Loucy (cell line): ENCODE measurements at regions not wholly inside any gene's neighbourhood (a gene's known extent, or its start where the extent isn't known, plus 50 kb on each side); places are given as distances from the start of the nearest gene placed in this dataset.
"Not testable (repeated sequence)": the region's sequence is repeated elsewhere in the genome, so short reads cannot be mapped to it uniquely, and the experiment has no call there.

Experiments used
- H2AFZ ChIP-seq: fragments of 200-600 bp; sonication (generic); 2 replicates; pipeline ENCODE4 v1.6.0; 2016; ENCODE audit warnings: antibody characterized with exemption, mild to moderate bottlenecking, low read length, moderate library complexity
- H3F3A ChIP-seq: fragments of 200-600 bp; 2 replicates; pipeline ENCODE4 v1.6.0; 2016; ENCODE audit warnings: antibody characterized with exemption, low read depth, mild to moderate bottlenecking
- H3K27me3 ChIP-seq: fragments of 200-600 bp; sonication (generic); 2 replicates; pipeline ENCODE4 v1.6.1; 2014; ENCODE audit warnings: low read length, mild to moderate bottlenecking; ENCODE audit not compliant: insufficient read depth, poor library complexity, severe bottlenecking
- H3K36me3 ChIP-seq: fragments of 200-600 bp; sonication (generic); 2 replicates; pipeline ENCODE4 v1.6.1; 2016; ENCODE audit warnings: low read length; ENCODE audit not compliant: insufficient read depth
- H3K4me1 ChIP-seq: fragments of 200-600 bp; sonication (generic); 2 replicates; pipeline ENCODE4 v1.5.1; 2014; ENCODE audit warnings: low read length, mild to moderate bottlenecking; ENCODE audit not compliant: insufficient read depth, poor library complexity, severe bottlenecking
- H3K4me2 ChIP-seq: fragments of 200-600 bp; sonication (generic); 2 replicates; pipeline ENCODE4 v1.6.0; 2014; ENCODE audit warnings: antibody characterized with exemption, low read length, low read depth, mild to moderate bottlenecking; ENCODE audit not compliant: poor library complexity, severe bottlenecking
- H3K4me3 ChIP-seq: fragments of 200-600 bp; sonication (generic); 2 replicates; pipeline ENCODE4 v1.5.1; 2014; ENCODE audit warnings: low read length, mild to moderate bottlenecking, mixed read lengths; ENCODE audit not compliant: poor library complexity, severe bottlenecking
- H3K79me2 ChIP-seq: fragments of 200-600 bp; sonication (generic); 2 replicates; pipeline ENCODE4 v1.6.1; 2014; ENCODE audit warnings: low read length; ENCODE audit not compliant: insufficient read depth
- H3K9ac ChIP-seq: fragments of 200-600 bp; sonication (generic); 2 replicates; pipeline ENCODE4 v1.6.0; 2014; ENCODE audit warnings: mild to moderate bottlenecking, low read depth, low read length, moderate library complexity; ENCODE audit not compliant: poor library complexity, severe bottlenecking
- H3K9me2 ChIP-seq: fragments of 200-600 bp; sonication (generic); replicated peaks from 2 replicates; pipeline ENCODE4 v1.6.1; 2016; ENCODE audit warnings: low read depth, low read length, mixed read lengths
- H3K9me3 ChIP-seq: fragments of 200-600 bp; sonication (generic); 2 replicates; pipeline ENCODE4 v1.6.1; 2014; ENCODE audit warnings: mild to moderate bottlenecking, antibody characterized with exemption, low read length, low read depth; ENCODE audit not compliant: insufficient read depth
- H4K20me1 ChIP-seq: fragments of 200-600 bp; sonication (generic); 2 replicates; pipeline ENCODE4 v1.6.0; 2014; ENCODE audit warnings: antibody characterized with exemption, low read length, mild to moderate bottlenecking; ENCODE audit not compliant: insufficient read depth, poor library complexity, severe bottlenecking
- EZH2phosphoT487 ChIP-seq: fragments of 200-600 bp; IDR thresholded peaks from 2 replicates; pipeline ENCODE4 v1.6.1; 2018; ENCODE audit warnings: antibody characterized with exemption, mild to moderate bottlenecking, moderate library complexity, borderline replicate concordance
- TF ChIP-seq, protein P1 (sequence below): fragments of 200-600 bp; sonication (generic); conservative IDR thresholded peaks from 2 replicates; pipeline ENCODE4 v1.5.1; 2014; ENCODE audit warnings: mild to moderate bottlenecking, antibody characterized with exemption, low read length

DNA sequence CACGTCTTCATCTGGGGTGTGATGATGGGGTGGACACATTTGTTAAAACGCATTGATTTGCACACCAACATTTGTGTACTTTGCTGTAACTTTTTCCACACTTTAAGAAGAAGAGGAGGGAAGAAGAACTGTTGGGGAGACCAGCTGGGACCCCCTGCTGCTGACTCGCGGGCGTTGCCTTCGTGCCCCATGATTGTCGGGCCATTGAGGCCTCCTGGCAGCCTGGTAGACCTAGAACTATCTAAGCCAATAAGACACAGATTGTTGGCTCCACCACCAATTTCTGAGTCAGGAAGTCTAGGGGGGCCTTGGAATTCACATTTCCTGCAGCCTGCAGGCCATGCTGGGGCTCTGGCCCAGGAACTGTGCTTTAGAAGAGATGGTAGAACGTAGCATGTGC, 105.5 kb downstream of the TNFRSF13B start:
- Histone ChIP-seq H3F3A (no peaks in the 10 kb centered on the region), H3K4me2 (no peak overlapping the region), H3K9me2 (no peaks in the 10 kb centered on the region), H3K9ac (no peak overlapping the region), H3K4me3 (no peak overlapping the region), H3K4me1 (no peaks in the 10 kb centered on the region), H4K20me1 (no peaks in the 10 kb centered on the region), H3K79me2 (no peaks in the 10 kb centered on the region), H3K36me3 (no peaks in the 10 kb centered on the region), H3K27me3 (no peaks in the 10 kb centered on the region), H2AFZ (no peak overlapping the region), H3K9me3 (no peaks in the 10 kb centered on the region)
- no peak for TF ChIP-seq EZH2phosphoT487
- TF ChIP-seq, protein P1, sequence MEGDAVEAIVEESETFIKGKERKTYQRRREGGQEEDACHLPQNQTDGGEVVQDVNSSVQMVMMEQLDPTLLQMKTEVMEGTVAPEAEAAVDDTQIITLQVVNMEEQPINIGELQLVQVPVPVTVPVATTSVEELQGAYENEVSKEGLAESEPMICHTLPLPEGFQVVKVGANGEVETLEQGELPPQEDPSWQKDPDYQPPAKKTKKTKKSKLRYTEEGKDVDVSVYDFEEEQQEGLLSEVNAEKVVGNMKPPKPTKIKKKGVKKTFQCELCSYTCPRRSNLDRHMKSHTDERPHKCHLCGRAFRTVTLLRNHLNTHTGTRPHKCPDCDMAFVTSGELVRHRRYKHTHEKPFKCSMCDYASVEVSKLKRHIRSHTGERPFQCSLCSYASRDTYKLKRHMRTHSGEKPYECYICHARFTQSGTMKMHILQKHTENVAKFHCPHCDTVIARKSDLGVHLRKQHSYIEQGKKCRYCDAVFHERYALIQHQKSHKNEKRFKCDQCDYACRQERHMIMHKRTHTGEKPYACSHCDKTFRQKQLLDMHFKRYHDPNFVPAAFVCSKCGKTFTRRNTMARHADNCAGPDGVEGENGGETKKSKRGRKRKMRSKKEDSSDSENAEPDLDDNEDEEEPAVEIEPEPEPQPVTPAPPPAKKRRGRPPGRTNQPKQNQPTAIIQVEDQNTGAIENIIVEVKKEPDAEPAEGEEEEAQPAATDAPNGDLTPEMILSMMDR, result no peak

DNA sequence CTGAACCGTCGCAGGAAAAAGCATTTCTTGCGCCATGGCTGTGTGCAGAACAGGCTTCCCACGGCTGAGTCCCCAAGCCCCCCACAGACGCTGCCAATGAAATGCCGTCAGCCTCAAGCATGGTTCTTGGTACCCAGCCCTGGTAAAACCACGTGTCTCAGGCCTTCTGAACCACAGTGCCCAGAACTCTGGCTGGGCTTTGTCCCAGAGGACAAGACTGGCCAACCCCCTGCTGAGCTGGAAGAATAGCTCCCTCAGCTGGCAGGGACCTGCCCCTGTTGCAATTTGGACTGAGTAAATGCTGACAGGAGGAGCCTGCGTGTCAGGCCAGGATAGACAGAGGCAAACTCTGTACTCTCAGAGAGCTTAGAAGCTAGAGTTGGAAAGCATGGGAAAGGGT, 106.2 kb downstream of the TNFRSF13B start:
- H3K4me2 ChIP-seq, H3K4me1 ChIP-seq, H4K20me1 ChIP-seq, H3F3A ChIP-seq, H3K27me3 ChIP-seq, H3K9me2 ChIP-seq, H3K4me3 ChIP-seq, H3K9ac ChIP-seq, H2AFZ ChIP-seq, H3K9me3 ChIP-seq, H3K79me2 ChIP-seq, H3K36me3 ChIP-seq: not testable (repeated sequence)

DNA sequence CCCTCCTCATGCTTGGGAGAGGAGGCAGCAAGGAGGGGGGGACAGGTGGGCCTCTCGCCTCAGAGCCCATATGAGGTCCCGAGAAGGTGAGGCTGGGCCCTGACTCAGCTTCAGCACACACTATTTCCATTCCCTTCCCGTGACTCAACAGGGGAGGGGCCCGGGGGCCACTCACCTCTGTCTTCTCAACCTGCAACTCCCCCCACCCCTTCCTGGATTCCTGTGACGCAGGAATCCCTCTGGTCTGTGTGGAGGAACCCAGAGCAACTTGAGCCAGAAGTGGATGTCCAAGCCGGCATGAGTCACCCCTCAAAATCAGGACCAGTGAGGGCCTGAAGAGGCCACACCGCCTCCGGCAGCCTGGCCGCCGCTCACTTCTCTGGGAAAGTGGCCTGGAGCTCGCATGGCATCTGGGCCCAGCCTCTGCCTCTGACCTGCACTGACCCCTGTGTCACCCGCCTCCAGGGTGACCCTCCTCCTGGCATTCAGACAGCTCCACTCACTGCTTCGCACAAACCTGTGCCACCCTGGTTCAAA, 106.8 kb downstream of the TNFRSF13B start:
- H2AFZ ChIP-seq, H3K27me3 ChIP-seq, H3K4me1 ChIP-seq, H3K9ac ChIP-seq, H3K9me2 ChIP-seq, H3F3A ChIP-seq, H3K4me3 ChIP-seq, H3K4me2 ChIP-seq, H3K36me3 ChIP-seq, H3K79me2 ChIP-seq, H3K9me3 ChIP-seq, H4K20me1 ChIP-seq: not testable (repeated sequence)

DNA sequence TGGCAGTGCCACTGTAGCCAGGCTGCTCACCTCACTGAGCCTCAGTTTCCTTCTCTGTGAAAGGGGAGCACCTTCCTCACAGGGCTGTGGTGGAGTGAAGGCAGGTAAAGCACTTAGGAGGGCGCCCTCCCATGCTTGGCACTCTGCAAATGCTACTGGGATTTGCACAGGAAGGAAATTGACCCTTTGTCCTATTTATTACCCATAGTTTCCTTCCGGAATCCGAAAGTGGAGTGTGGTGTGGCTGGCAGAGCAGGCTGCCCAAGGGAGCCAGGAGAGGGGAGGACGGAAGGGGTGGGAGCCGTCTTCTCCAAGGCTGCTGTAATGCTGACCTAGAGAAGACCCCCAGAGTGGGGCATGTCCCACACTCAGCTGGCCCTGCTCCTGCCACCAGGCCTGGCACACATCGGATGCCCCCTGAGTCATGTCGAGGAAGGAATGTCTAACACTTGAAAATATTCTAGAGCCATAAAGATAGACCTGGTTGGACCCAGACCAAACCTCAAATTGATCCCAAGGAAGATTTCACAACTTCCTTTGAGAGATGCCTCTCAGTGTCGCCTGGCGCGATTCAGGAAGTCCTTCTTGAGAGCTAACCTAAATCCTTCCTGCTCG, 107.3 kb downstream of the TNFRSF13B start:
- not testable (repeated sequence) for H3K4me2 ChIP-seq, H3K9me2 ChIP-seq, H3K9ac ChIP-seq, H3K36me3 ChIP-seq, H3K4me3 ChIP-seq, H3K4me1 ChIP-seq, H2AFZ ChIP-seq, H3K27me3 ChIP-seq, H3K79me2 ChIP-seq, H3F3A ChIP-seq, H4K20me1 ChIP-seq, H3K9me3 ChIP-seq

DNA sequence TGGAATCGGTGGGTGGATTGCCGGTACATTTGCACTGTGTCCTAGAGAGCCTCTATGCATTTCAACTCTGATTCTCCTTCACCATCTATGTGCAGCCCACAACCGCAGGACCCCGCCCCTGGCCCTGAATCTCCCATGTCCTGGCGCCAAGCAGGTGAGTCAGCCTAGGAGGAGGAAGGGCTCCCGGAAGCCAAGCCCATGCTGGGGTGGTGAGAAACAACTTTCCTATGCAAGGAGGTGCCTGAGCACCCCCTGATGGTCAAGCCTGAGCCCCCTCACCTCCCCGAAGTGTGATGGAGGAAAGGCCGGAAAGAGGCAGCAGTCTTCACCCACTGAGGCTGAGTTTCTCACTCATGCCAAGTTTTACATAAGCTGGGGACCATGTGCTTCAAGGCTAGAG, 110.8 kb downstream of the TNFRSF13B start:
- H3K79me2 ChIP-seq, H3K4me1 ChIP-seq, H3K9ac ChIP-seq, H4K20me1 ChIP-seq, H3K36me3 ChIP-seq, H3F3A ChIP-seq, H3K27me3 ChIP-seq, H3K4me2 ChIP-seq, H3K4me3 ChIP-seq, H3K9me2 ChIP-seq, H2AFZ ChIP-seq, H3K9me3 ChIP-seq: not testable (repeated sequence)

DNA sequence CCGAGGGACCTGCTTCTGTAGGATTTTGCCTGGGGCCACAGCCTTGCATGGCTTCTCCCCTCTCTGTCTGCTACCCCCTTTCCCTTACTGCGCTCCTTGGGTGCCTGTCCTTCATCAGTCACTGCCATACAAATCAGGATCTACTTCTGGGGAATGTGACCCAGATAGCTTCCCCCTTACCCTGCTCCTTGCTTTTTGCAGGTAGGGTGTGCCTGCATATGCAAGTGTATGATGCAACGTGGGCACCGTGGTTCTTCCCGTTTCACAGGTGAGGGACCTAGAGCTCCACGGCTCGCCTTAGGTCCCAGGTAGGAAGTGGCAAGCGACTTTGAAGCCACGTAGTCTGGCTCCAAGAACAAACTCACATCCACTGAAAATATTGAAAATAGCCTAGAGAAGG, 111.5 kb downstream of the TNFRSF13B start:
- H3K9me3 ChIP-seq, H3K9me2 ChIP-seq, H3K36me3 ChIP-seq, H2AFZ ChIP-seq, H3F3A ChIP-seq, H3K4me2 ChIP-seq, H3K9ac ChIP-seq, H3K4me3 ChIP-seq, H3K79me2 ChIP-seq, H3K4me1 ChIP-seq, H4K20me1 ChIP-seq, H3K27me3 ChIP-seq: not testable (repeated sequence)

DNA sequence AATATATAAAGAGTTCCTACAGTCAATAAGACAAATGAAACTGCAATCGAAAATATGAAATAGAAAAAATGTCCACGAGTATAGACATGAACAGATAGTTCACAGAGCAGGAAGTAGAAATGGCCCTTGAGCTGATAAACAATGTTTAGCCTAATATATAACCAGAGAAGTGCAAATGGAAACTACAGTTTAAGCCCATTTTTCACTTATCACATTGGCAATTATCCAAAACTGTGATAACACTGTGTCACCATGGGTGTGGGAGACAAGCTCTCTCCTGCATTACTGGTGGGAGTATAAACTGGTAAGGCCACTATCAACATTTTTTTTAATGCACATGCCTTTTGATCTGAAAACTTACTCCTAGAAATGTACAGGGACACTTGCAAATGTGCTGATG, 112.4 kb downstream of the TNFRSF13B start:
- not testable (repeated sequence) for H3K27me3 ChIP-seq, H3K9me2 ChIP-seq, H2AFZ ChIP-seq, H3K4me1 ChIP-seq, H3F3A ChIP-seq, H3K36me3 ChIP-seq, H3K4me3 ChIP-seq, H3K4me2 ChIP-seq, H3K9me3 ChIP-seq, H3K79me2 ChIP-seq, H4K20me1 ChIP-seq, H3K9ac ChIP-seq
